GM12874 (cell line): ENCODE measurements at regions not wholly inside any gene's neighbourhood (a gene's known extent, or its start where the extent isn't known, plus 50 kb on each side); places are given as distances from the start of the nearest gene placed in this dataset.

ENCODE experiments used
- CTCF ChIP-seq: IDR thresholded peaks from 2 replicates; pipeline ENCODE4 v1.5.1; 2011; ENCODE audit warnings: low read depth, mild to moderate bottlenecking, control low read depth, low read length, moderate library complexity; ENCODE audit not compliant: insufficient read depth

GRCh38 chr7:49703337-49703736 lies 70.1 kb upstream of the VWC2 start:
- no peak for TF ChIP-seq CTCF

- no peak for TF ChIP-seq CTCF
These were observed 69.6 kb upstream of the VWC2 start for GRCh38 chr7:49703881-49704280.

- no peak for TF ChIP-seq CTCF
These were observed 67.3 kb upstream of the VWC2 start for GRCh38 chr7:49706106-49706505.

- TF ChIP-seq CTCF: no peak
These were observed 65.5 kb upstream of the VWC2 start for GRCh38 chr7:49707891-49708290.

- TF ChIP-seq CTCF: no peak
These were observed 64.8 kb upstream of the VWC2 start for GRCh38 chr7:49708590-49708989.

GRCh38 chr7:49714182-49714581 lies 59.3 kb upstream of the VWC2 start:
- no peak for TF ChIP-seq CTCF

GRCh38 chr7:49715486-49715885 lies 58.0 kb upstream of the VWC2 start:
- TF ChIP-seq CTCF: no peak

GRCh38 chr7:49717547-49717946 lies 55.9 kb upstream of the VWC2 start:
- TF ChIP-seq CTCF: no peak
